Hepatocyte (in vitro differentiated cells): ENCODE measurements at regions not wholly inside any gene's neighbourhood (a gene's known extent, or its start where the extent isn't known, plus 50 kb on each side); places are given as distances from the start of the nearest gene placed in this dataset.

Experiments used
- DNase-seq: peaks from one replicate; pipeline ENCODE4 v3.0.0-alpha.2; 2016; ENCODE audit warnings: low spot score
- H2AFZ ChIP-seq: fragments of 200-600 bp; sonication (generic); 2 replicates; pipeline ENCODE4 v1.6.0; 2016; ENCODE audit warnings: antibody characterized with exemption, mild to moderate bottlenecking
- H3K27ac ChIP-seq: fragments of 200-600 bp; sonication (generic); 2 replicates; pipeline ENCODE4 v1.5.1; 2016; ENCODE audit warnings: mild to moderate bottlenecking
- H3K27me3 ChIP-seq: fragments of 200-600 bp; sonication (generic); 2 replicates; pipeline ENCODE4 v1.6.1; 2016
- H3K36me3 ChIP-seq: fragments of 200-600 bp; sonication (generic); replicated peaks from 2 replicates; pipeline ENCODE4 v1.5.1; 2016; ENCODE audit warnings: low read depth; ENCODE audit not compliant: insufficient read depth
- H3K4me1 ChIP-seq: fragments of 200-600 bp; sonication (generic); 2 replicates; pipeline ENCODE4 v1.5.1; 2016; ENCODE audit warnings: mild to moderate bottlenecking, moderate library complexity; ENCODE audit not compliant: insufficient read depth
- H3K4me2 ChIP-seq: fragments of 200-600 bp; sonication (generic); 2 replicates; pipeline ENCODE4 v1.6.0; 2016
- H3K4me3 ChIP-seq: fragments of 200-600 bp; sonication (generic); 2 replicates; pipeline ENCODE4 v1.5.1; 2016; ENCODE audit warnings: mild to moderate bottlenecking
- H3K79me2 ChIP-seq: fragments of 200-600 bp; sonication (generic); 2 replicates; pipeline ENCODE4 v1.6.0; 2017; ENCODE audit warnings: mild to moderate bottlenecking
- H3K9me2 ChIP-seq: fragments of 200-600 bp; sonication (generic); replicated peaks from 2 replicates; pipeline ENCODE4 v1.6.0; 2017; ENCODE audit warnings: mild to moderate bottlenecking; ENCODE audit not compliant: insufficient read depth
- H3K9me3 ChIP-seq: fragments of 200-600 bp; sonication (generic); 2 replicates; pipeline ENCODE4 v1.5.1; 2016; ENCODE audit warnings: low read depth, mild to moderate bottlenecking
- H4K20me1 ChIP-seq: fragments of 200-600 bp; sonication (generic); 2 replicates; pipeline ENCODE4 v1.6.0; 2016; ENCODE audit warnings: mild to moderate bottlenecking; ENCODE audit not compliant: insufficient read depth, poor library complexity, severe bottlenecking
- EZH2 ChIP-seq: fragments of 200-600 bp; sonication (generic); IDR thresholded peaks from 2 replicates; pipeline ENCODE4 v1.6.1; 2016; ENCODE audit warnings: antibody characterized with exemption, mild to moderate bottlenecking, borderline replicate concordance
- EZH2phosphoT487 ChIP-seq: fragments of 200-600 bp; sonication (generic); IDR thresholded peaks from one replicate; pipeline ENCODE4 v1.6.1; 2018; ENCODE audit warnings: antibody characterized with exemption, mild to moderate bottlenecking, low read depth, moderate library complexity; ENCODE audit not compliant: unreplicated experiment, severe bottlenecking
- WGBS: methylation state at CpG from one replicate; pipeline ENCODE4 v1.1.6; 2016; ENCODE audit warnings: low lambda C conversion rate; ENCODE audit errors: missing lambda C conversion rate; 5-methylcytosine and 5-hydroxymethylcytosine counted together
- TF ChIP-seq, protein P1 (sequence below): fragments of 200-600 bp; sonication (generic); IDR thresholded peaks from 2 replicates; pipeline ENCODE4 v1.5.1; 2016; ENCODE audit warnings: antibody characterized with exemption, mild to moderate bottlenecking; ENCODE audit not compliant: poor library complexity

DNA sequence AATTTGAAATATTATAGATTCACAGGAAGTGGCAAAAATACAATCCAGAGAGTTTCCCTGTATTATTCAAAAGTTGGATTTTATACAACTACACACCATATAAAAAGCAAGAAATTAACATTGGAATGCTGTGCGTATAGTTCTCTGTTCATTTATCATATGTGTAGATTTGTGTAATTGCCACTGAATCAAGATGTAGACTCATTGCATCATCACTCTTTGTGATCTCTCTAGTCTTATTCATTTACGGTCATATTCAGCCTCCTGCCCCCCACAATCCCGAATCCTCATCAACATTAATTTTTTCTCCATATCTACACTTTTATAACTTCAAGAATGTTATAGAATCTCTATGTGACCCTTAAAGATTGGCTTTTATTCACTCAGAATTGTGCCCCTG is 390.6 kb upstream of the B3GAT1 start:
- no peaks in the 10 kb centered on the region for H3K4me1 ChIP-seq
- TF ChIP-seq, protein P1, sequence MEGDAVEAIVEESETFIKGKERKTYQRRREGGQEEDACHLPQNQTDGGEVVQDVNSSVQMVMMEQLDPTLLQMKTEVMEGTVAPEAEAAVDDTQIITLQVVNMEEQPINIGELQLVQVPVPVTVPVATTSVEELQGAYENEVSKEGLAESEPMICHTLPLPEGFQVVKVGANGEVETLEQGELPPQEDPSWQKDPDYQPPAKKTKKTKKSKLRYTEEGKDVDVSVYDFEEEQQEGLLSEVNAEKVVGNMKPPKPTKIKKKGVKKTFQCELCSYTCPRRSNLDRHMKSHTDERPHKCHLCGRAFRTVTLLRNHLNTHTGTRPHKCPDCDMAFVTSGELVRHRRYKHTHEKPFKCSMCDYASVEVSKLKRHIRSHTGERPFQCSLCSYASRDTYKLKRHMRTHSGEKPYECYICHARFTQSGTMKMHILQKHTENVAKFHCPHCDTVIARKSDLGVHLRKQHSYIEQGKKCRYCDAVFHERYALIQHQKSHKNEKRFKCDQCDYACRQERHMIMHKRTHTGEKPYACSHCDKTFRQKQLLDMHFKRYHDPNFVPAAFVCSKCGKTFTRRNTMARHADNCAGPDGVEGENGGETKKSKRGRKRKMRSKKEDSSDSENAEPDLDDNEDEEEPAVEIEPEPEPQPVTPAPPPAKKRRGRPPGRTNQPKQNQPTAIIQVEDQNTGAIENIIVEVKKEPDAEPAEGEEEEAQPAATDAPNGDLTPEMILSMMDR = no peak
- no peak for TF ChIP-seq EZH2phosphoT487
- TF ChIP-seq EZH2 = no peak
- H4K20me1 ChIP-seq = no peaks in the 10 kb centered on the region
- H3K79me2 ChIP-seq = no peaks in the 10 kb centered on the region
- H3K4me2 ChIP-seq = no peak overlapping the region
- no peaks in the 10 kb centered on the region for H3K9me2 ChIP-seq
- no peak overlapping the region for H3K27ac ChIP-seq
- no peaks in the 10 kb centered on the region for H3K36me3 ChIP-seq
- peaks cover 3% of the 10 kb centered on the region for H3K27me3 ChIP-seq
- DNase-seq = no peak
- H3K9me3 ChIP-seq = no peaks in the 10 kb centered on the region
- 78% methylated on average over 3 of the region's 3 CpGs for WGBS
- H3K4me3 ChIP-seq = no peak overlapping the region
- H2AFZ ChIP-seq = no peak overlapping the region

DNA sequence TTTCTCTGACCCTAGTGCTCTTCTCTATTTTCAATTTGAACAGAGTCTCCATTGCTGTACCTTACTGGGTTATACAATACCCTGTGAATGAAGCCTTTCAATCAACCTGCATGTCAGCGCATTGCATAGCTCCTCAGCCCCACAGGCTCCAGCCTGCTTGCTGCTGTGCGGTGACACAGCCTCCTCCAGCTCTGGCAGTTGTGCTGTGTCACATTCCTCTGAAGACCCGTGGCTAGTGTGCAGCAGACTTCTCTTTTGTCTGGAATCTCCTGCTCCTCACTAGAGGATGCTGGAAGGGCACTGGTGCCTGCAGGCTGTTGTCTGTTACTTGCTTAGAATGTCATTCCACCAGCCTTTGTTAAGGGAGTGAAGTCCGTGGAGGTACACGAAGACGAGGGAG is 390.1 kb upstream of the B3GAT1 start:
- no peak overlapping the region for H2AFZ ChIP-seq
- H3K79me2 ChIP-seq = no peaks in the 10 kb centered on the region
- DNase-seq = peak; percentile 19
- H3K4me3 ChIP-seq = no peak overlapping the region
- H3K27ac ChIP-seq = no peak overlapping the region
- WGBS = 25% methylated on average over 6 of the region's 6 CpGs
- no peaks in the 10 kb centered on the region for H3K36me3 ChIP-seq
- peaks cover 1% of the 10 kb centered on the region for H3K27me3 ChIP-seq
- TF ChIP-seq EZH2phosphoT487 (no peak), EZH2 (no peak)
- TF ChIP-seq, protein P1 = no peak
- H3K9me3 ChIP-seq = no peaks in the 10 kb centered on the region
- no peaks in the 10 kb centered on the region for H3K4me1 ChIP-seq
- H3K4me2 ChIP-seq = peak overlapping the region; percentile 16
- H3K9me2 ChIP-seq = no peaks in the 10 kb centered on the region
- H4K20me1 ChIP-seq = no peaks in the 10 kb centered on the region

DNA sequence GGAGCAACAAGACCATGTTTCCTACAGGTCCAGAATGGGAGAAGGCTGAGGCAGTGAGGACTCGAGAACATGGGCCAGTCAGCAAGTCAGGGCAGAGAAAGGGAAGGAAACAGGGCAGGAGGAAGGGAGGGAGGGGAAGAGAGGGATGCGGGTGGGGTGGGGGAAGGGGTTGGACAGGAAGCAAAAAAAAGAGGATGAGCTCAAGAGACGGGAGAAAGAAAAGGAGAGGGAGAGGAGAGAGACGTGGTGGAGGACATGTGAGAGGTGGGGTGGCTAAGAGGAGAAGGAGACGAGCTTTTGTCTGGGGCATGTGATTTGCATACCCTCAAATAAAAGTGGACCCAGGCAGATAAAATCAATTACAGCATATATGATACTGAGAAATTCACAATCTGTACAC is 389.5 kb upstream of the B3GAT1 start:
- no peaks in the 10 kb centered on the region for H3K27me3 ChIP-seq
- no peaks in the 10 kb centered on the region for H4K20me1 ChIP-seq
- no peak overlapping the region for H2AFZ ChIP-seq
- H3K4me1 ChIP-seq = no peaks in the 10 kb centered on the region
- no peak overlapping the region for H3K27ac ChIP-seq
- no peaks in the 10 kb centered on the region for H3K9me2 ChIP-seq
- 54% methylated on average over 2 of the region's 5 CpGs for WGBS
- H3K36me3 ChIP-seq = no peaks in the 10 kb centered on the region
- H3K4me3 ChIP-seq = no peak overlapping the region
- H3K4me2 ChIP-seq = peak overlapping the region; percentile 16
- no peaks in the 10 kb centered on the region for H3K9me3 ChIP-seq
- no peak for DNase-seq
- no peaks in the 10 kb centered on the region for H3K79me2 ChIP-seq
- no peak for TF ChIP-seq EZH2phosphoT487
- no peak for TF ChIP-seq EZH2
- TF ChIP-seq, protein P1 = no peak

DNA sequence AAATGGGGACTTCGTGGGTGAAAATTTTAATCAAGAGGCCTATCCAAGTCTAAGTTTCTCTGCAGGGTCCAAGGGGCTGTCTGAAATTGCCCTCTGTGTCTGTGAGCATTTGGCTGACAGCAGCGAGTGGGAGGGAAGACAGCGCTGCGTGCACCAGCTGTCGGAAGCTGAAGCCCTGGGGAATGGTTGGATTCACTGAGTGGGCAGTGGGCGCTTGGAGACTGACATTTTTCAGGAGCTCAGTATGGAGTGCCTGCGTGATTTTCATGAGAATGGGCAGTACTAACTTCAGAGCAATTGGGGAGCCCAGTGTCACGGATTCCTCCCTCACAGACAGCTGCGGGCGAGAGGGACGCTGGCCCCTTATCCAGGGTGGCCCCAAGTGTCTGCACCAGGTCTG is 388.8 kb upstream of the B3GAT1 start:
- no peak overlapping the region for H2AFZ ChIP-seq
- WGBS = 87% methylated on average over 11 of the region's 11 CpGs

More for the DNA sequence above, 388.8 kb upstream of the B3GAT1 start:
- H3K9me2 ChIP-seq = no peaks in the 10 kb centered on the region
- no peaks in the 10 kb centered on the region for H4K20me1 ChIP-seq
- H3K4me3 ChIP-seq = no peak overlapping the region
- no peaks in the 10 kb centered on the region for H3K9me3 ChIP-seq
- H3K27ac ChIP-seq = no peak overlapping the region
- no peaks in the 10 kb centered on the region for H3K36me3 ChIP-seq
- H3K4me2 ChIP-seq = no peak overlapping the region
- H3K79me2 ChIP-seq = no peaks in the 10 kb centered on the region
- TF ChIP-seq EZH2phosphoT487 (no peak), EZH2 (no peak)
- TF ChIP-seq, protein P1 = no peak
- H3K4me1 ChIP-seq = no peaks in the 10 kb centered on the region
- no peaks in the 10 kb centered on the region for H3K27me3 ChIP-seq
- no peak for DNase-seq
